ENCODE measurements at regions not wholly inside any gene's neighbourhood (a gene's known extent, or its start where the extent isn't known, plus 50 kb on each side); places are given as distances from the start of the nearest gene placed in this dataset.

DNA sequence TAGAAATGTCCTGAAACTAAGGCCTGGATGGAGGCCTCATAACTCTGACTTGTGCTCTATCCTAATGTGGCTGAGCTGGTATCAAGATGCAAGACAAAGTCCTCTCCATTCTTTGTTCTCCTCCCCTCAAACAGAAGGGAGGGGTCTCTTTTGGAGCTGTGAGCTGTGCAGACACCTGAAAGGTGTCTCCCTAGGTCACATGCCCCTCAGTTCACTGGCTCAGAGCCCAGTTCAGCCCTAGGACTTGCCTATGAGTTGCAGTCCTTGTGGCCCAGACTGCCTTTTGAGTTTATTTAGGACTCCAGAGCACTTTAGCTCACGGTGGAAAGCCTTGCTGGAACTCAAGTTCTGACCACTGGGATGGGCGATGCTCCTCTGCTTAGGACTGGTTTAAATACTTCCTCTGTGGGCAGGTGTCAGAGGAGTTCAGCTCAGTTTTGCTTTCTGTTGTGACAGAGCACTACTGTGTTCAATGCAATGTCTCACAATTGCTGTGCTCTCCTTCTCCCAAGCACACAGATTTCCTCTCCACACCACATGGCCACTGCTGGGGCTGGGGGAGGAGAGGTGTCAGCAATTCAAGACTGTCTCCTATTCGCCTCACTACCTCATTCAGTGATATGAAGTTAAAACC, 84.8 kb upstream of the ZNF827 start:
- no peak for DNase-seq (ENCODE audit: low read depth in 2 of 2)

DNA sequence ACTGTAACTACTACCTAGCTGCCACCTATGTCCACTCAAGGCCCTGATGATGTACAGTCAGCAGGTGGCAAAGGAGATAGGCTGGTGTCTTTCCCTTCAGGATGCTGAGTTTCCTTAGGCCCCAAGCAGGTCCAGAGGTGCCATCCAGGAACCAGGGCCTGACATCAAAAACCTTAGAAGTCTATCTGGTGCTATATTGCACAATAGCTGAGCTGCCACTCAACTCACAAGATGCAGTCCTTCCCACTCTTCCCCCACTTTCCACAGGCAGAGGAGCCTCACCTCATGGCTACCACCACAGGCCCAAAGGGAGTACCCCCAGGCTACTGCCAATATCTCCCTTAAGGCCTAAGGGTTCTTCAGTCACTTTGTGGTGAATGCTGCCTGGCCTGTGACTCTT, 83.9 kb upstream of the ZNF827 start:
- DNase-seq (ENCODE audit: low read depth in 2 of 2) = no peak

DNA sequence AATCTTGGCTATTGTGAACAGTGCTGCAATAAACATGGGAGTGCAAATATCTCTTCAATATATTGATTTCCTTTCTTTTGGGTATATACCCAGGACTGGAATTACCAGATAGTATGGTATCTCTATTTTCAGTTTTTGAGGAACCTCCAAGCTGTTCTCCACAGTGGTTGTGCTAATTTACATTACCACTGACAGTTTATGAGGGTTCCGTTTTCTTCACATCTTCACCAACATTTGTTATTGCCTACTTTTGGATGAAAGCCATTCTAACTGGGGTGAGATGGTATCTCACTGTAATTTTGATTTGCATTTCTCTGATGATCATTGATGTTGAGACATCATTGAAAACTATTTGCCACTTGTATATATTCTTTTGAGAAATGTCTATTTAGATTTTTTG, 79.6 kb upstream of the ZNF827 start:
- no peak for DNase-seq (ENCODE audit: low read depth in 2 of 2)

GRCh38 chr4:146004730-146005129, 66.1 kb upstream of the ZNF827 start:
- DNase-seq (ENCODE audit: low read depth in 2 of 2) = no peak

GRCh38 chr4:145988628-145989027, 50.0 kb upstream of the ZNF827 start:
- no peak for DNase-seq (ENCODE audit: low read depth in 2 of 2)
